CD1c-positive myeloid dendritic cell (primary cell): ENCODE measurements at regions not wholly inside any gene's neighbourhood (a gene's known extent, or its start where the extent isn't known, plus 50 kb on each side); places are given as distances from the start of the nearest gene placed in this dataset.

ENCODE experiments used
- DNase-seq: peaks from one replicate; pipeline ENCODE4 v3.0.0-alpha.2; 2016; ENCODE audit errors: extremely low spot score

DNA sequence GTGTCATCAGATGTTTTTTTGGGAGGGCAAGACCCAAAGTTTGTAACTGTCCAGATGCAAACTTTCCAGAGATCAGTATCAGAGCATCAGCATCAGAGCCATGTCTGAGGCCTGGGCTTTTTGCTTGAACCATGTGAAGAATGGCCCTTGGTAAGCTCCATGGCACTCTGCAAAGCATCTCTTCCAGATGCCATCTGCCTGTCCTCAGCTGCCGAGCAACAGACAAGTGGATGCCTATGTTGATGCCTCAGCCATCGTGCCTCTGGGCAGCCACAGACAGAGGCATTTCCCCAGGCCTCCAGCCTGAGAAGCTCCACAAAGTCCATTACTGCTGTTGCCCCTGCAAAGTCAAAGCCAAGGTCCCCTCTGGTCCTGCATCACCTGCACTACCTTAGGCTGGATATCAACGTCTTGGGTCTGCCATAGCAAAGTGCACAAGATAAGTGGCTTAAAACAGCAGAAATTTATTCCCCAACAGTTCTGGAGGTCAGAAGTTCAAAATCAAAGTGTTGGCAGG lies 670.2 kb upstream of the MKI67 start:
- DNase-seq = no peak

DNA sequence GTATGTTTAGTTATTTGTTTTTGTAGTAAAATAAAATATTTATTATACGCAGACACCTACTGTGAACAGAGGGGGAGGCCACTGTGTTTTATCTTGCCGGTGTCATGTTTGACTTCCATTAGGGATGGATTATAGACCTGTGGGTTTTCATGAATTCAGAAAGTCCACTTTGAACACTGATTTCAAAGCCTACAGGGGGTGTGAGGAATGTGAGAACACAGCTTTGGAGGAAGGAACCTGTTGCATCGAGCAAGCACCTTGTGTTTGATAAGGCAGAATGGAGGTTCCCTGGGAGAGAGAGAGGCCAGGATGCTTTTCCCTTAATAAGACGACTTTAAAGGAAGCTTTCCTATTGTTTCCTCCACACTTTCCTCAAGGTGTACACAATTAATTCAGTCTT lies 665.0 kb upstream of the MGMT start:
- DNase-seq = no peak

DNA sequence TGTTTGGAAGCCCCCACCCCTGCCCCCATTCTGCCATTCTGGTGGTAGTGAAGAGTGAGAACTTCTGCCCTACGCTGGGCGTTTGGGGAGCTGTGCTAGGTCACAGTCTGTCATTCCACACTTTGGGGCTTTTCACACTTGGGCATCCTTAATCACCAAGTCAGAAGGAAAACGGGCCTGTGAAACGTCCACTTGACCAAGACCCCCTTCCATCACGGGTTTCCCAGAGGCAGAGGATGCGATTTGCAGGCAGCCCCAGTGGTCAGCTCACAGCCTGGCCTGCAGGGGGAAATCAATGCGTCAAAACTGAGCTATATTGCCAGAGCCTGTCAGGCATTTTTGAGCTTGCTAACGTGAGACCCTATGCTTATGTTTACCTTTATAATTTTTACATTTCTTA lies 663.3 kb upstream of the MGMT start:
- no peak for DNase-seq

DNA sequence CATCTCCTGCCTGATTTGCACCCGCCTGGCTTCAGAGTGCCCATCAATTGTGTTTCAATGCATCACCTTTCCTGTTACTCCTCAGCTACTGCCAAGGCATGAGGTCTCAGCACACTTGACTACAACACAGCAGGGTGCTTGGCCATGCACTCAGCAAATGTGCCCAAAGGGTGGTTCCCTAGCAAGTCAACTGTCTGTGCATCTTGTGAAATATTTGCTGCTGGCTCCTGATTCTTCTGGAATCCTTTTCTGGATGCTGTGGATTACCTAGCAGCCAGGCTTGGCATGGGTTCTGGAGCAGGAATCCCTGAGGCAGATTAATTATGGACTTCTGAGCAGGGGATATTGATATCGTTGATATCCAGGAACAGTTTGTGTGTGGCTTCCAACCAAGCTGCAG lies 662.6 kb upstream of the MGMT start:
- no peak for DNase-seq

DNA sequence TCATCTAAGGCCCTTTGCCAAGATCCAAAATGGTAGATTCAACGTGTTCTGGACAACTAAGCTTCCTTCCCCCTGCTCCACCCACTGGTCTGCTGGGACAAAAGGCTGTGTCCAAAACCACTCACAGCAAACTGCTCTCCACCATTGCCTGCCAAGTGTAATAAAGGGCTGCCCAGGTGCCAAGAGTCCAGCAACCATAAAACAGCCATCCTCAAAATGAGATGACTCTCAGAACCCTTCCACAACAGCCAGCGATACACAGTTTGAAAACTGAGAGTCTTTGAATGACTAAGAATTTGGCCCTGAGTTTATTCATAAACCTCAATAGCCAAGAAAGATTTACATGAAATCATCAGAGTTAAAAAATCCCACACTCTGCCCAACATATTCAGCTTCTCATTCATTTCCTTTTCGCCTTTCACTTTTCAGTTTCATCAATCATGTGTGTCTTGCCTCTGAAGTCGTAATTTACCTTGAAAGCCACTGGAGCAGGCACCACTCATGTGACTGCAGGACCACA lies 658.1 kb upstream of the MGMT start:
- DNase-seq = no peak

DNA sequence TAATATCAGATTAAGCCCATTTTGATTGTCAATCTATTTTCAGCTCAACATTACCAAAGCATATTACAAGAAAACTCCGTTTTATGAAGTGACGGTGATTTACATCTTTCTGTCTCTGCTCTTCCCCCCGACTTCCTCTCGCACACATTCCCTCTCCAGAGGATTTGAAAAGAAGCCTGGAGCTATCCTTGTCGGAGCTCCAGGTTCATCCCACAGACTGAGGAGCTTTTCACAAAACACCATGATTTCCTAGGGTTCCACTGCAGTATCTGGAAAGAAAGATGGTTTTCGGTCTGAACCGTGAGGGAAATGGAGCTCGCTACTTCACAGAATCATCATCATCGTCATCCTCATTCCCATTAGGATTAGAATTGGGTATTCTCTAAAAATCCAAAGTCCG lies 655.5 kb upstream of the MGMT start:
- DNase-seq = no peak

DNA sequence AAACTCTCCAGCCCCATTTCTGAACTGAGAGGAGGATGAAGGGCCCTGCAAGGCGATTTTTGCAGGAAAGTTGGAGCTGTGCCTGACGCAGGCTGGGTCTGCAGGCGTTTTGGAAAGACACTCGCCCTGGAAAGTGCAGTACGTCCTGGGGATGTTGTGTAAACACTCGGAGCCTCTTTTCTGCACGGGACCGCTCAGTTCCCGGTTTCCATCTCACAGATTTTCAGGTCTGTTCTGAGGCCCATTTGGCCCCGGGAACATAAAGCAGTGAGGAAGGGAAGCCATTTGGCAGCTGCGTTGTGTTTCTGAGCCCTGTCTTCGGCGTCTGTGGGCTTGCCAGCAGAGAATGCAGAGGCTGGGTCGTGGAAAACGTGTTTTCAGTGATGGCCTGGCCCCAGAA lies 655.0 kb upstream of the MGMT start:
- DNase-seq = no peak

DNA sequence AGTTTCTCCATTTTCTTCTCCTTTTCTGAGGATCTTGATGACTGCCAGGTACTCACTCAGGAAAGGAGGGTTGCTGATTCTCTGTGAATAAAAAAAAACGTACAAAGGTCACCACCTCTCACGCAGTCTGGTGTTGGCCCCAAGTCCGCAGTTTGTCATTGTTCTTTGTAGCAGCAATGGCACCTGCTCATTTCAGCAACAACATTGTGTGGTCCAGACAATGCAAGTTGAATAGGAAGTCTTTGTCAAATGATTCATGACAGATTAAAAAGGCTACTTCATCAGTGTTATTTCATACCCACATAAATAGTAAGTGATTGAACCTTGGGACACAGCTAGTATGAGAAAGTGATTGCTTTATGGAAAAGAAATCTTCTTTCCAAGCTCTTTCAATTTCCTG lies 653.5 kb upstream of the MGMT start:
- no peak for DNase-seq

DNA sequence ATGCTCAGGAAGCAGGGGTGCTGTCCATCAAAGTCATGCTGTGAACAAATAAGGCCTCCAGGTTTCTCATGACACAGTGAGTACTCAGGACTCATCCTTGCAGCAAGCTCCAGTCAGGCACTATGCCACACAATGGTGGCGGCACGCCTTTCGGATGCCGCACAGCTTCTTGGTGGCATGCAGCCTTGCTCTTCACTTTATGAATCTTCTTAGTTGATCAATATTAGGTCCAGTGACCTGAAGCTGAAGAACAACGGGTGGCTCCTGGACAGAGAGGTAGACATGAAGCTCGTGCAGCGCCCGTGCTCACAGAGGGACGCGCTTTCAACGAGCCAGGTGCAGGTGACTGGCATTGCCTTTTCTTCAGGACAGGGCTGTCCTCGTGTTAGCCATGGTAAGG lies 653.0 kb upstream of the MGMT start:
- DNase-seq = no peak

DNA sequence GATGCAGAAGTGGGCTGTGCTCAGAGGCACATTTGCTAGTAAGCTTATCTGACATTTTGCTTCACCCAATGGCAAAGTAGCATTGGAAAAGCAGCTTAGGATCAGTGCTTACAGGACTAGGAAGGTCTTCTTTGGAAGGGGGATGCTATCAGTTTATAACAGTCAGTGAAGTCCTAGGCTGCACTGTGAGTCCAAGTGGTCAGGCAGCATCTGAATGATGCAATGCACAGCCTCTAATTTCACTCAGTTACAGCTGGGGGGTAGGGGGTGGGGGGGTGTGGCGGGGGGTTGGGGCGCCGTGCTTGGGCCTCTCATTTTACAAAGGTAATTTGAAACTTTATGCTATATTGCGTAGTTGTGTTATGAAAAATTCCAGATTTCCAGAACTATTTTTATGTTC lies 652.3 kb upstream of the MGMT start:
- no peak for DNase-seq

DNA sequence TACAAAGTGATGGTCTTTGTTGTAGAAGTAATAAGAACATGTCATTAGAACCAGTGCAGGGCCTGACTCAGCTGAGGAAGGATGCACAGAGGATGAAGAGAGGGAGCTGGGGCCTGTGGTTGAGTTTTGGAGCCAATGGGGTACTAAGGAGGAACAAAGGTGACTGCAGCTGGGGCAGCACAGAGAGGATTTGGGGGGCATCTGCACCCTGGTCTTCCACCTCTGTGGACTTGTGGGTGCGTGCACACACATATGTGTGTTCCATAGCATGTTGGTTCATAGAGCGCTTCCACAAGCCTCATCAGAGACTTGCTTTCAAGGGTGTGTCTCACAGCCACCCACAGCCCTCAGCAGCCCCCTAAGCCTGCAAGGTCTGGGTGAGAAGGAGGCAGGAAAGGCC lies 650.3 kb upstream of the MGMT start:
- DNase-seq = no peak

DNA sequence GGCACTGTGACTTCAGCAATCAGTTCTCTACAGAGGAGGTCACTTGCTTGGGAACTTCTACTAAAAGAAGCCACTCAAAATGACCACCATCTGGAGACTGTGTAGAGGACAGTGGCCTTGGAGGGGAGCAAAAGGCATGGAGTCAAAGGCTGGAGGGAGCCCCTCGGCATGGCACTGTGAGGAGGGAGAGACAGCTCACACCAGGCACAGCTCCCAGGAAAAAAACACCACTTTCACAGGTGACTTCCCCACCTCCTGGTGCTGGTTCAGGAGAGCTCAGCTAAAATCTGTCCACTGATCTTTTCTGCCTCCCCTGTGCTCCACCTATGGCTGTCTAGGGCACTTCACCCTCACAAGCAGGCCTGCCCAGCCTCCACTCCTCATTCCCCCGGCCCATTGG lies 649.4 kb upstream of the MGMT start:
- no peak for DNase-seq

DNA sequence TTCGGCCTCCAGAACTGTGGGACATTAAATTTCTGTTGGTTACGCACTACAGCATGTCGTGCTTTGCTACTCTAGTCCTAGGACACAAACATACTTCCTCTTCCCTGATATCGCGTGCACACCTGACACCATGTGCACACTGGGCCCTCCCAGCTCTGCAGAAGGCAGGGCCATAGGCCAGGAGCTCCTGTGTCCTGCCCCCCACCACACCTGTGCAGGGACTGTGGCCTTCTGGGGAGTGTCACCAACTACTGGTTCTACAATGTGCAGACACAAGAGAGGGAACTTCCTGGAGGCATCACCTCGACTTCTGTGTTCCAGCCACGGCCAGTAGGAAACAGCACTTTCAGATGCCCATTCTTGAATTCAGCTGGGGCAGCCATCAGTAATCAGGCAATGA lies 646.4 kb upstream of the MGMT start:
- DNase-seq = no peak

DNA sequence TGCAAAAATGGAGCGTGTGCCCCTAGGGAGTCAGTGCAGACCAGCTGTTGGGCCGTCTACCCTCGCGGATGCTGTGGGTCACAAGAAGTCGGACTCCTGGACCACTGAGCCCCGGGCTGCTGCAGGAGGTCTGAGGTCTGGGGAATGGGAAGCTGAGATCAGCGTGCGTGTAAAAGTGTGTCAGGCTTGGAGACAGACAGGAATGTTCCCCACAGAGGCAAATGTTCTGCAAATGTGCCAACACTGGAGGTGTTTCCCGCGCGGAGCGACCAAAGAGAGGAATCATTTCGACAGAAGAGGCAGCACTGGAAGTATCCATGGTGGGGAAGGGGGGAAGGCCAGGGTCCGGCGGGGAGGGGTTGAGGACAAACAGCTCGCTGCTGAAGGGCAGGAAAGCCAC lies 643.8 kb upstream of the MGMT start:
- DNase-seq = no peak

DNA sequence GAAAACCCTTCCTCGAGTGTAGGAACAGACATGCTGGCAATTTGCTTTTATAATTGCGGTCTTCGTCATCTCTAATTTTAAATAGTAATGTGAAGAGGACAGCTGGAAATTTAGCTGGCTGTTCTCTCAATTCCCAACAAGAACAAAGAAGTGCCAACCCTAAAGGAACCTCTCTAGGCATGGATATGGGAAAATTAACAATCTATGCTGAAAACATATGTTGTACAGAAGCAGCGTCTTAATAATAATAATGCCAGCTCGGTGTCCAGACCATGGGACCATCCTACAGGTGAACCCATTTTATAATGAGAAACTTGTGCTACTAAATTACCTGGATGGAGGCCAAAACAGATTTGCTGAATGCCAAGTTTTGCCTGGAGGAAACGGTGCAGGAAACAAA lies 641.4 kb upstream of the MGMT start:
- no peak for DNase-seq

DNA sequence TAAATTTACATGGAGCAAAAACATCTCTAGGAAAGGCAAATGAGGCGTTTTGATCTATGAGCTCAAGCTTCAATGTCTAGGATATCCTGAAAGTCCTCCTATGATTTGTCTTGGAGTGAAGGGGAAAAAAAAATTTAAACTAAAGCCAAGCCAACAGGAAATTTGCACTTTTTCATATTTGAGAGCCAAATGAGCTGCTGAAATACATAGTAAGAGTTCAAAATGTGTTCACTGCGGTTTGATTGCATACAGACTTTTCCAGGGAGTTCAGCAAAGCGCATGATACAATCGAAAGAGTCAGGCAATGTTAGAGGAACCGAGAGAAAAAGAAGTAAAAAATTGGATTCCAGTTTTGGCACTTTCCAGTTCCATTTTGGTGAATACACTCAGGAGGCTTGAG lies 633.4 kb upstream of the MGMT start:
- no peak for DNase-seq

DNA sequence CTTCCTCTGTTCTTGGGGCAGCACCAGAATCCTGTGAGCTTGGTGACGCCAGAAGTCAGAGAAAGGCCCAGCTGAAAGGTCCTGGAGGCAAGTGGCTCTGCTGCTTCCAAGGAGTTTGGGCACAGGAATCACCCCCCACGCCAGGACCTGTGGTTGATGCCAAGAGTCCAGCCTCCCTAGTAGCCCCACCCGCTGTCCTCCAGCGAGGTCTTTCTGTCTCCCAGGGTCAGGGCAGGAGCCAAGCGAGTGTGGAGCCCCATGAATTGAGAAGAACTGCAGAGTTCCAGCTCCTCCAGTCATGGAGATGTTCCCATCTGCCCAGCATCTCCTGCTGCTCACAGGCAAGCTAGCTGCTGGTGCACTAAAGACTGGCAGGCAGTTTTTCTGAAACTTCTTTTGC lies 631.7 kb upstream of the MGMT start:
- no peak for DNase-seq

DNA sequence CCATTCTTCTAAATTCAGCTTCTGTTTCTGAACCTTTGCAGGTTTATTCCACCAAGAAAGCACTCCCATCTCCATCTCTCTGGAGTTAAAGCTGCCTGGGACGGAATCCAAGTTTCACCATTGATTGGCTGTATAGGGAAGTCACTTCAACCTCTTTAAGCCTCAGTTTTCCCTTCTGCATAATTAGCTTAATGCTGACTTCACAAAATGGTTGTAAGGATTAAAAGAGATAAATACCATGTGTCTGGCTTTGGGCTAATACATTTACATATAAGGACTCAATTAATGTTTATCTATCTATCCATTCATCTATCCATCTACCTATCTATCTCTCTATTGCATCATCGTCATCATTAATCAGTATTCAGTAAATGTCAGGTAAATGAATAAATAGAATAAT lies 629.6 kb upstream of the MGMT start:
- no peak for DNase-seq

DNA sequence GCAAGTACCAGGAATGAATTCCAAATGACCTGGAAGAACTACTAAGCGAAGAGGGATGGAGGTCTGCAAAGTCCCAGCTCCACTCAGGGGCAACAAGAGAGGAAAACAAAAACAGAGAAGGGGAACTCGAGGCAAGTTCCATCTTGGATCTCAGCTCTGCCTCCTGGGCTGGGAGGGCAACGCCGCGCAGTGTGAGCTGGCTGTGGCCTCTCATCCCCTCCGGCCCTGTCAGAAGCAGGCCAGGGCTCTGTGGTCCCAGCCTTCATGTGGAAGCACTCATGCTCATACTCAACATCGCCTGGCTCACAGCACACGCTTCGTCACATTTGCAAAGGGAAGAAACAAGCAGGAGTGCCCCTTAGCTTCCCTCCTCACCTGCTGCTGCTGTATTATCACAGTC lies 627.9 kb upstream of the MGMT start:
- DNase-seq = no peak

DNA sequence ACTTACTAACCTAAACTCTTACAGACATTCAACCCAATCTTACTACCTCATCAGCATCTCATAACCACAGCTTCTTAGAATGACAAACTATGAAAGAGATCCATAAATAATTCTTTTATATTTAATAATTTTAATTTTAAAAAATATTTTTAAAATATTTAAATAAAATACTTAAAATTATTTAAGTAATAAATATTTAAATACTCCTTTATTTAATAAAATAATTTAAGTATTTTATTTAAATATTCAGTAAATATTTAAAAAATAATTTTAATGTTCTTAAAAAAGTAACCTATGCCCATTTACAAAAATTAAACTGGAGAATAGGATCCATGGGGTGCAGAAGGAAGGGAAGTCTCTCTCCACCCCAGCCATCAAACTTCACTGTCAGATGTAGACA lies 627.3 kb upstream of the MGMT start:
- no peak for DNase-seq

DNA sequence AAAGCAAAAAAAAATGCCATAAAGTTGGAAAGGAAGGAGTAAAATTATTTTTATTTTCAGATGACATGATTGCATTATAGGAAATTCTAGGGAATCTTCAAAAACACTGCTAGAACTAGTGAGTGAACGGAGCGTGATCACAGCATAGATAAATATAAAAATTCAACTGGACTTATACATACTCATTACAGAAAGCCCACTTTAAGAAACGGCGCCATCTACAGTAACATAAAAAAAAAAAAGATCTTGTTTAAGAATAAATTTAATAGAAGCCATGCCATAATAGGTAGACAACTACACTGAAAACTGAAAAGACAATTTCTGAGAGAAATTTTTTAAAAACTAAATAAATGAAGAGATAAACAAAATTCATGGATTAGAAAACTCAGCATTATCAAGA lies 623.1 kb upstream of the MGMT start:
- DNase-seq = no peak

DNA sequence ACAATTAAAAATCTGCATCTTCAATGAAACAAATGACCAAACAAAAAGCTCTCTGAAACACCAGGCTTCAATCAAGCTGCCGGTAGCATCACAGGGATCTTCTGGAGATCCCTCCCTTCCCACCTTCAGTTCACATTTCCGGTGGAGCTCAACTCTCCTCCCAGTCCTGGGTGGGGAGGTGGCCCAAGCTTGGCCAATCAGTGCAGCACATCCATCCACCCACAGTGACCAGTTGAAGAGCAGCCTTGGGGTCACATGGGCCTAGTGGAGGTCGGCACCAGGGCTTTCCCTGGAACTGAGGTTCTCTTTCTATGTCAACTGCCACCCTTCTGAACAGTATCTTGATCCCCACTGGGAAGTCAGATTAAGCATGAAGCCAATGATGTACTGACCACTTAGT lies 620.1 kb upstream of the MGMT start:
- no peak for DNase-seq

DNA sequence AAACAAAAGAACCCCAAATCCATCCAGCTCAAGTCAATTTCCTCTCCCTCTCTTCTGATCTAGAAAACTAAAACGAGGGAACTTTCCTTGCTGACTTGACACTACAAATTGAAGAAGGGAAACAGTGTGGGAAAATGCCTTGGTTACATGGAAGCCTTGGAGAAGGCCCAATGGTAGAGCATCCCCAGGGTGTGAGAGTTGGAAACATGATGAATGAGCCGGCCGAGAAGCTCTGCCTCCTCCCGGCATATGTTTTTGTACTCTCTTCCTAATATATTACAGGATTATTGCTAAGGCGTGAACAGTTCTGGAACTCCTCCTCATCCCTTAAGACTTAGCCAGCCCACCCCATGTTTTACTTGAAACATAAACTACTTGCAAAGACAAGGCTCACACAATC lies 618.2 kb upstream of the MGMT start:
- DNase-seq = no peak

DNA sequence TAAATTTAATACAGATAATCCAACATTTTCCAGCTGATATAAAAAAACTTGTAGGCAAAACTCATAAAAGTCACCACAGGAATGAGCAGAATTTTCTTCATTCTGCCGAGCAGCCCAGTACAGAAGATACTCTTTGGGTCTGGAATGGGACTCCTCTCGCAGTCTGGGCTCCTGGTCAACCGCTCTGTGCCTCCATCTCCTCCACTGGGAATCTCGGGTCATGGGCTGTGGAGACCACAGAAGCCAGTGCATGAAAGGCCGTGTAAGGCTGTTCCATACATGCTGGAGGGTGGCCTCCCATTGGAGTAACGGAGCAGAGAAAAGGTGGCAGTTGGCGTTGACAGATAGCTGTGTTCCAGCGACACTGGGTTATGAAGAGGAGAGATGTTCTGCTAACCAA lies 616.4 kb upstream of the MGMT start:
- no peak for DNase-seq

DNA sequence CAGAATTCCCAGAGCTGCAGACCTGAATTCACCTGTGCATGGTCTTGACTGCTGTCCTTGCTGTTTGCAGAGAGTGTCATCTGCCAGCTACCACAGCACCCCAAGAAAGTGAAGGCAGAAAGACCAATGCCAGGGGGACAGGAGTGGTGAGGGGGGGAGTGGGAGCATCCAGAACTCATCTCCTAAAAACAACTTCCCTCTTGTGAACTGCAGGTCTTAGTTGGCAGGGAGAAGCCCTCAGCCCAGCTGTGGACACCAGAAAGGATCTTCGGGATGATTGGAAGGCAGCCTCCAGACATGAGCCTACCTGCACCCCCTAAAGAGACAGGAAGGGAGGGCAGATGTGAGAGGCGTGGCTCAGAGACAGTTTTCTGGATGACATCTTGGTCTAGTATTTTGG lies 615.8 kb upstream of the MGMT start:
- no peak for DNase-seq
